ENCODE measurements at regions not wholly inside any gene's neighbourhood (a gene's known extent, or its start where the extent isn't known, plus 50 kb on each side); places are given as distances from the start of the nearest gene placed in this dataset.

DNA sequence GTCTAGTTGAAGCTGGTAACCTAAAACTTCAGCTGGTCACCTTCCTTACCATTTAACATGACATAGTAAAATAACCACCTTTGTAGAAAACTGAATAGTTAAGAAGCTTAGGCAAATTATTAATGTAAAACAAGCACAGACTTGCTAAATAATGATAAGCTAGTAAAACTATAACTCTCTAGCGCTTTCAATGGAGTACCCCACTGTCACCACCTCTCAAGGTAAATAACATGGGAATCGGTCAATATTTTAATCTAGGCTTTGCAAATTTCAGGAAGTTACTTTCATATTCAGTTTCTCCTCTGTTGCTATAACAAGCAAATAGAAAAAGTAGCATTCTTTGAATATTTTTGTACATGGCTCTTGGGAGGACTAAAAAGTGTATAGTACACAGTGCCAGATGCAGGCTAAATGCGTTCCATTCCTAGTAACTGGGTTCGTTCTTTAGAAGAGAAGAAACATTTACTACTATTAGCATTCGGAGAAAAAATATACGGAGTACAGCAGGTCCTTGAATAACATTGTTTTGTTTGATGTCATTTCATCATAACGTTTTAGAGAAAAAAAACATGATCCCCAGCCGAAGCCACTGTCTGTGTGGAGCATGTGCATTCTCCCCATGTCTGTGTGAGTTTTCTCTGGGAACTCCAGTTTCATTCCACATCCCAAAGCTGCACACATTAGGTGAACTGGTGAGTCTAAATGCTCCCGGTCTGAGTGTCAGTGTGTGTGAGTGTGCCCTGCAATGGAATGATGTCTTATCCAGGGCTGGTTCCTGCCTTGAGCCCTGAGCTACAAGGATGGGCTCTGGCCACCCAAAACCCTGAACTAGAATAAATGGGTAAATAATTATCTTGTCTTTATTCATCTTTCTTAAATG lies 52.5 kb downstream of the EPRS1 start:
- CTCF ChIA-PET: interaction anchor here (1.0 kb wide), 1 partner anchor 119 kb away, joined by 5 read pairs; no protein-coding TSS in a partner anchor
- H3K36me3 Mint-ChIP-seq: peaks cover 32% of the 10 kb centered on the region
- H3K4me3 Mint-ChIP-seq: no peak overlapping the region
- no peaks in the 10 kb centered on the region for H3K27me3 Mint-ChIP-seq
- no peak for DNase-seq
- H3K27ac Mint-ChIP-seq: no peak overlapping the region
- H3K9me3 Mint-ChIP-seq: no peaks in the 10 kb centered on the region
- no peaks in the 10 kb centered on the region for H3K4me1 Mint-ChIP-seq (ENCODE audit: low read depth)
- intact Hi-C loops (cut with micrococcal nuclease): loop anchor here (10.0 kb wide), 1 partner anchor 111 kb away; no protein-coding TSS in a partner anchor
- POLR2A ChIA-PET: interaction anchor here (0.7 kb wide), 1 partner anchor 505 kb away, joined by 3 read pairs; no protein-coding TSS in a partner anchor

DNA sequence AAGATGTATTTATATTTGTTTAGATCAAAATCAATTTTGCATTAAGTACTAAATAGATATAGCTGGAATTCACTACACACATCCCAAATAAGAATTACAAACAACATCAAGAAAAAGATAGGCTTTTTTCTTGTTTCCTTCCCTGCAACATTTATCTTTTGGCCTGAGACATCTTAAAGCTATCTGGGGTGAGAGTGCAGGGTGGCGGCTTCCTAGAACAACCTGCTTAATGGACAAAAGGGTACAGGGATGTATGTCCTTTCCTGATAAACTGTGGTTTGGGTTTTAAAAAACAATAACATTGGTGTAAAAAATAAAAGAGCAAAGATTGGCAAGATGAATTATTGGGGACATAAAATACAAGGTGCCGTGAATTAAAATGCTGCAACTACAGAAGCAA lies 54.4 kb downstream of the EPRS1 start:
- DNase-seq: no peak
- H3K27ac Mint-ChIP-seq: no peak overlapping the region

DNA sequence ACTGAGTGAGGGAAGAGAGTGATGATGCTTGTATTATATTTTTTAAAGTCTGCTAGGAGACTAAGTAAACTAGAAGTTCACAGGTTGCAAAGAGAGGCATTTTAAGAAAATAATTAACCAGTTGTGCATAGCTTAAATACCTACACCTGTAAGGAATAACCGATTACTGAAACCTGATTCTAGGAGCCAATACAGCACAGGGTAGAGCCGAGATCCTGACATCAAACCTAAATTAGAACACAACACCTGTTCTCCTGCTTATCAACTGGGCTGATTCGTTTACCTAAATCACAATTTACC lies 54.8 kb downstream of the EPRS1 start:
- intact Hi-C loops (cut with micrococcal nuclease): loop anchor here (10.0 kb wide), 1 partner anchor 113 kb away; no protein-coding TSS in a partner anchor
- no peak for DNase-seq
- Mint-ChIP-seq H3K27ac (no peak overlapping the region), H3K27me3 (no peaks in the 10 kb centered on the region), H3K4me3 (no peak overlapping the region), H3K4me1 (ENCODE audit: low read depth) (no peaks in the 10 kb centered on the region), H3K36me3 (peaks cover 38% of the 10 kb centered on the region), H3K9me3 (no peaks in the 10 kb centered on the region)
- ChIA-PET POLR2A (no interaction called here), CTCF (interaction anchor here (0.7 to 1.3 kb wide), 5 partner anchors 18 to 102 kb away, joined by 3 to 5 read pairs (median 3); partner anchors contain the start of gene IARS2)

More for the DNA sequence above, 54.4 kb downstream of the EPRS1 start:
- peaks cover 39% of the 10 kb centered on the region for H3K36me3 Mint-ChIP-seq
- H3K9me3 Mint-ChIP-seq: no peaks in the 10 kb centered on the region
- no peaks in the 10 kb centered on the region for H3K4me1 Mint-ChIP-seq (ENCODE audit: low read depth)
- CTCF ChIA-PET: interaction anchor here (0.7 to 1.3 kb wide), 4 partner anchors 18 to 102 kb away, joined by 3 to 5 read pairs (median 3); partner anchors contain the start of gene IARS2
- POLR2A ChIA-PET: no interaction called here
- H3K27me3 Mint-ChIP-seq: no peaks in the 10 kb centered on the region
- no peak overlapping the region for H3K4me3 Mint-ChIP-seq
- intact Hi-C loops (cut with micrococcal nuclease): loop anchor here (10.0 kb wide), 1 partner anchor 113 kb away; no protein-coding TSS in a partner anchor

DNA sequence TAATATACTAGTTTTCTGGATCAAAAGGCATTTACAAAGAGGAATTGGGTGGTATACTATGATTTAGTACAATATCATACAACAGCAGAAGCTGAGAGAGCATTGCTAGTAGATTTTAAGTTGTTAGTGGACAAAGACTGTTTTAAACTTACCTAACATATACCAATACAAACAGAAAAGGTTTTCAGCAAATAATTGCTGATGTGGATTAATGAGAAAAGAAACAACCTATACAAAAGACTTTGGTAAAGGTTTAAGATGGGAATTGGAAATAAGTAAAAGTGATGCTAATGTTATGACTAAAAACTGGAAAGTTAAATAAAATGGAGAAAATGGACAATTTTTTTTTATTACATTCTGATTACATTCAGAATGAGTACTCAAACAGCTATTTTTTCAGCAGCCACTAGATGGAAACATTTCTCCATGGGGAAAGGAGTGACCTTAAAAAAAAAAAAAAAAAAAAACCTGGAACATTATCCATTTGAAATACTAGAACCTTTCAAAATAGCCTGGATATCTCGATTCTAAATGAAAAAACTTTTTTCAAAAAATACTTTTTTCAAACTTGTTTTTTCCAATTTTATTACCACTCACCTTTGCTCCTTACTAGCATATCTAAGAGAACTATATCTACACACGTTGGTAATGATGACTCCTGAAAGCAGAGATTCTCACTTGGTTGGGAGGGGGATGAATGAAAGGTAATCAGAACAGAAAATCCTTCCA lies 55.4 kb downstream of the EPRS1 start:
- Mint-ChIP-seq H3K36me3 (peaks cover 36% of the 10 kb centered on the region), H3K9me3 (no peaks in the 10 kb centered on the region), H3K27me3 (no peaks in the 10 kb centered on the region), H3K27ac (no peak overlapping the region), H3K4me3 (no peak overlapping the region), H3K4me1 (ENCODE audit: low read depth) (no peaks in the 10 kb centered on the region)
- CTCF ChIA-PET: interaction anchor here (0.5 to 1.7 kb wide), 8 partner anchors 9 to 103 kb away, joined by 3 to 5 read pairs (median 3); partner anchors contain the start of gene IARS2
- DNase-seq: no peak
- POLR2A ChIA-PET: no interaction called here
- intact Hi-C loops (cut with micrococcal nuclease): loop anchor here (10.0 kb wide), 1 partner anchor 114 kb away; no protein-coding TSS in a partner anchor

DNA sequence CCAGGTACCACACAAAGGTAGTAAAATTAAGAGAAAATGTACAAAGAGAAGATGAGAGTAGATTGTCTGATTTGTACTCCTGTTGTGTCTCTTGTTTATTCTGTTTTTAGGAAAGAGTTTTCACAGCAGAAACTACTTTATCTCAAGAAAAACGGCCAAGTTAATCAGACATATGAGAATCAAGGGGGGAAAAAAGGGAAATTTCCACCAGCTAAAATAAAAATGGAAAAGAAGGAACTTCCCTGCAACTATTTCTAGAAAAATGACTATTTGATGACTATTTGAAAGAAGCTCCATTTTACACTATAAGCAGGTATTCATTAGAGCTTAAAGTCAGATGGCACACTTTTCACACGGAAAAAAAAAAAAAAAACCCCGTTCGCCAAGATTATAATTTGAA lies 56.5 kb downstream of the EPRS1 start:
- Mint-ChIP-seq H3K27ac (no peak overlapping the region), H3K36me3 (peaks cover 29% of the 10 kb centered on the region), H3K4me3 (no peak overlapping the region), H3K9me3 (no peaks in the 10 kb centered on the region), H3K4me1 (ENCODE audit: low read depth) (no peaks in the 10 kb centered on the region), H3K27me3 (no peaks in the 10 kb centered on the region)
- no peak for DNase-seq
- ChIA-PET POLR2A (no interaction called here), CTCF (interaction anchor here (1.0 to 1.7 kb wide), 2 partner anchors 11 to 18 kb away, joined by 3 to 5 read pairs; no protein-coding TSS in a partner anchor)
- intact Hi-C loops (cut with micrococcal nuclease): loop anchor here (10.0 kb wide), 1 partner anchor 115 kb away; no protein-coding TSS in a partner anchor

DNA sequence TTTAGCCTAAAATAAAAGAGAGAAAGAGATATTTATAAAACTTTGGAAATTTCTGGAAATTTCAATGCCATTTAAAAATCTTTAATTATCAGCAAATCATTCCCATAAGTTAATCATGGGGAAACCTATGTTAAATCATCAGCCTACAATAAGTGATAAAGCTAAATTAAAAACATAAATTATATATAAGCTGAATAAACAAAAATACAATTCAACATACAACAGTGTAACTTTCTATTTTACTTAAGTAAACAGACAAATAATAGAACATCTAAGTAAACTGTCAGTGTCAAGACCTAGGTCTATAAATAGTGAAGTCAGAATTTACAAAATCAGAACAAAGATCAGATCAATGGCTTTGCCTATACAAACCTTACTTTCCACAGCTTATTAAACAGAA lies 57.5 kb downstream of the EPRS1 start:
- Mint-ChIP-seq H3K36me3 (peaks cover 33% of the 10 kb centered on the region), H3K27me3 (no peaks in the 10 kb centered on the region), H3K4me1 (ENCODE audit: low read depth) (no peaks in the 10 kb centered on the region), H3K27ac (no peak overlapping the region), H3K9me3 (no peaks in the 10 kb centered on the region), H3K4me3 (no peak overlapping the region)
- DNase-seq: no peak
- intact Hi-C loops (cut with micrococcal nuclease): no loop called here
- CTCF ChIA-PET: no interaction called here
- POLR2A ChIA-PET: no interaction called here

DNA sequence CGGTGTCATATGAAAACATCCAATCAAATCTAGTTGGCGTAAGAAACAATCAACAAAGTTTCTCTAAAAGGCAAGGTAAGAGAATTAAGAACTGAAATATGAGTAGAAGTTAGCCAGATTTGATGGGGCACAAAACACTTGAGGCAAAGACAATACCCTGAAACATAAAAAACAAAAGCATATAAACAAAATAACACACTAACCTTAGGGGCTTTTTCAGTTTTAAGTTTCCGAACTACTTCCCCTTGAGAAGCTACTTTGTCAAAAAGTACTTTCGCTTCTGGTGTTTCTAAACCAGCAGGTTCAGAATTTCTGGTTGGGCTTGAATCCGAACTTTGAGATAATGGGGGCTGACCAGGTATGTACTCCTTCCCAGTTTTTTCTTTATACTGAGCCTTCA lies 57.9 kb downstream of the EPRS1 start:
- no peaks in the 10 kb centered on the region for H3K4me1 Mint-ChIP-seq (ENCODE audit: low read depth)
- H3K36me3 Mint-ChIP-seq: peaks cover 32% of the 10 kb centered on the region
- CTCF ChIA-PET: no interaction called here
- H3K27me3 Mint-ChIP-seq: no peaks in the 10 kb centered on the region
- H3K9me3 Mint-ChIP-seq: no peaks in the 10 kb centered on the region
- POLR2A ChIA-PET: no interaction called here
- no peak overlapping the region for H3K4me3 Mint-ChIP-seq
- H3K27ac Mint-ChIP-seq: no peak overlapping the region
- DNase-seq: no peak
- intact Hi-C loops (cut with micrococcal nuclease): no loop called here

DNA sequence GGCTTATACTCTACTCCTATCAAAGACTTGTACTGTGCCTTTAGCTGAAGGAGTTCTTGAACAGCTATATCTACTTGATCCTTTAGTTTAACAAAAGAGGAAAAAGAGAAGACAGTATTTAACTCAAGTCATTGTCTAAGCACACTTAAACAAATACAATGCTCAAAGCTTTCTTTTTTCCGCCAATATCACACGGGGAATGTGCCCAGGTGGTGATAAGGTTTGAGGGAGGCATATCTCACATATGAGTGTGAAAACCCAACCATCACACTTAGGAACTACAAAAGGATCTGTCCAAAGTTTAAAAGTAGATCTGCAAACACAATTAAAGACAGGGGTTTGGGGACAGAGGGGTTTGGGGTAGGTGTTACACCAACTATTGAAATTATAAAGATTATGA lies 59.0 kb upstream of the SLC30A10 start:
- no peak overlapping the region for H3K4me3 Mint-ChIP-seq
- CTCF ChIA-PET: no interaction called here
- no peak for DNase-seq
- intact Hi-C loops (cut with micrococcal nuclease): no loop called here
- POLR2A ChIA-PET: no interaction called here
- no peak overlapping the region for H3K27ac Mint-ChIP-seq
- H3K9me3 Mint-ChIP-seq: no peaks in the 10 kb centered on the region
- no peaks in the 10 kb centered on the region for H3K4me1 Mint-ChIP-seq (ENCODE audit: low read depth)
- peaks cover 33% of the 10 kb centered on the region for H3K36me3 Mint-ChIP-seq
- no peaks in the 10 kb centered on the region for H3K27me3 Mint-ChIP-seq

DNA sequence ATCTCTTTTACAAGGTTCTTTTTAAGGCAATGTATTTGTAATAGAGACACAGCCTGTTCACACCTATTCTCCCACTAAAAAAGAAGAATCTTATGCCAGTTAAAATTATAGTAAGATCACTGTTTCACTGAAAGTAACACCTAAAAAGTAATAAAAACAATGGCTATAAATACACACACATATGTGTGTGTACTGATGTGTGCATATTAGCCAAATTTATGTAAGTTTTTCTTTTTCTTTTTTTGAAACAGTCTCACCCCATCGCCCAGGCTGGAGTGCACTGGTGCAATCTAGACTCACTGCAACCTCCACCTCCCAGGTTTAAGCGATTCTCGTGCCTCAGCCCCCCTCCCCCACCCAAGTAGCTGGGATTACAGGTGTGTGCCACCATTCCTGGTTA lies 56.8 kb upstream of the SLC30A10 start:
- Mint-ChIP-seq H3K27ac (no peak overlapping the region), H3K4me1 (ENCODE audit: low read depth) (no peaks in the 10 kb centered on the region), H3K36me3 (peaks cover 42% of the 10 kb centered on the region), H3K9me3 (no peaks in the 10 kb centered on the region), H3K4me3 (no peak overlapping the region), H3K27me3 (no peaks in the 10 kb centered on the region)
- no peak for DNase-seq
- intact Hi-C loops (cut with micrococcal nuclease): no loop called here
- POLR2A ChIA-PET: no interaction called here
- CTCF ChIA-PET: no interaction called here
